GM12873 (cell line): ENCODE measurements at regions not wholly inside any gene's neighbourhood (a gene's known extent, or its start where the extent isn't known, plus 50 kb on each side); places are given as distances from the start of the nearest gene placed in this dataset.

Source experiments
- CTCF ChIP-seq: IDR thresholded peaks from 2 replicates; pipeline ENCODE4 v1.5.1; 2012; ENCODE audit warnings: low read depth, mild to moderate bottlenecking, moderate library complexity, low read length, control low read depth; ENCODE audit not compliant: insufficient read depth; ENCODE audit errors: missing control alignments

- TF ChIP-seq CTCF, result no peak
These were observed 83.7 kb upstream of the PTCHD4 start for GRCh38 chr6:48194596-48195295.

GRCh38 chr6:48188158-48188557, 77.2 kb upstream of the PTCHD4 start:
- no peak for TF ChIP-seq CTCF

GRCh38 chr6:48186746-48187145, 75.7 kb upstream of the PTCHD4 start:
- no peak for TF ChIP-seq CTCF

- no peak for TF ChIP-seq CTCF
These were observed 73.7 kb upstream of the PTCHD4 start for GRCh38 chr6:48184648-48185047.

GRCh38 chr6:48183811-48184605, 73.0 kb upstream of the PTCHD4 start:
- no peak for TF ChIP-seq CTCF

- no peak for TF ChIP-seq CTCF
These were observed 72.2 kb upstream of the PTCHD4 start for GRCh38 chr6:48183178-48183577.

GRCh38 chr6:48178700-48179099, 67.7 kb upstream of the PTCHD4 start:
- TF ChIP-seq CTCF, result no peak
